Skeletal muscle cell (primary cell): ENCODE measurements at regions not wholly inside any gene's neighbourhood (a gene's known extent, or its start where the extent isn't known, plus 50 kb on each side); places are given as distances from the start of the nearest gene placed in this dataset.
"Not testable (repeated sequence)": the region's sequence is repeated elsewhere in the genome, so short reads cannot be mapped to it uniquely, and the experiment has no call there.

Source experiments
- DNase-seq: peaks from one replicate; pipeline ENCODE4 v3.0.0-alpha.2; 2010; ENCODE audit warnings: low read depth
- H3K4me3 ChIP-seq: 2 replicates; pipeline ENCODE4 v1.5.1; 2011; ENCODE audit warnings: low read depth, mild to moderate bottlenecking, control low read depth, low read length, moderate library complexity

GRCh38 chr14:58954901-58955861 lies 233.3 kb upstream of the DAAM1 start:
- H3K4me3 ChIP-seq: no peak overlapping the region
- no peak for DNase-seq

- no peak overlapping the region for H3K4me3 ChIP-seq
- DNase-seq: no peak
Measured at GRCh38 chr14:58961045-58961731, 227.3 kb upstream of the DAAM1 start.

GRCh38 chr14:58963873-58964597 lies 224.4 kb upstream of the DAAM1 start:
- no peak overlapping the region for H3K4me3 ChIP-seq
- no peak for DNase-seq

GRCh38 chr14:58964598-58964928 lies 223.9 kb upstream of the DAAM1 start:
- no peak overlapping the region for H3K4me3 ChIP-seq
- DNase-seq: no peak

GRCh38 chr14:58965601-58966000 lies 222.9 kb upstream of the DAAM1 start:
- DNase-seq: no peak
- H3K4me3 ChIP-seq: no peak overlapping the region

- H3K4me3 ChIP-seq: no peak overlapping the region
- no peak for DNase-seq
Measured at GRCh38 chr14:58966997-58967396, 221.5 kb upstream of the DAAM1 start.

- no peak for DNase-seq
- H3K4me3 ChIP-seq: no peak overlapping the region
Measured at GRCh38 chr14:58969951-58970751, 218.3 kb upstream of the DAAM1 start.

GRCh38 chr14:58972233-58973017 lies 216.0 kb upstream of the DAAM1 start:
- DNase-seq: no peak
- no peak overlapping the region for H3K4me3 ChIP-seq

GRCh38 chr14:58977366-58977765 lies 211.1 kb upstream of the DAAM1 start:
- no peak for DNase-seq
- no peak overlapping the region for H3K4me3 ChIP-seq

- no peak for DNase-seq
- no peak overlapping the region for H3K4me3 ChIP-seq
Measured at GRCh38 chr14:58978343-58978742, 210.1 kb upstream of the DAAM1 start.

GRCh38 chr14:58979325-58979724 lies 209.1 kb upstream of the DAAM1 start:
- no peak for DNase-seq
- no peak overlapping the region for H3K4me3 ChIP-seq

GRCh38 chr14:58981840-58982239 lies 206.6 kb upstream of the DAAM1 start:
- no peak overlapping the region for H3K4me3 ChIP-seq
- DNase-seq: no peak

GRCh38 chr14:58985786-58986185 lies 202.7 kb upstream of the DAAM1 start:
- H3K4me3 ChIP-seq: no peak overlapping the region
- no peak for DNase-seq

GRCh38 chr14:58987591-58987990 lies 200.9 kb upstream of the DAAM1 start:
- H3K4me3 ChIP-seq: no peak overlapping the region
- no peak for DNase-seq

GRCh38 chr14:58992935-58993334 lies 195.5 kb upstream of the DAAM1 start:
- DNase-seq: no peak
- H3K4me3 ChIP-seq: no peak overlapping the region

- no peak for DNase-seq
- no peak overlapping the region for H3K4me3 ChIP-seq
Measured at GRCh38 chr14:58994130-58994529, 194.3 kb upstream of the DAAM1 start.

GRCh38 chr14:59004012-59004411 lies 184.5 kb upstream of the DAAM1 start:
- H3K4me3 ChIP-seq: no peak overlapping the region
- DNase-seq: no peak

GRCh38 chr14:59006179-59006578 lies 182.3 kb upstream of the DAAM1 start:
- not testable (repeated sequence) for H3K4me3 ChIP-seq, DNase-seq

- DNase-seq: no peak
- H3K4me3 ChIP-seq: no peak overlapping the region
Measured at GRCh38 chr14:59009967-59010366, 178.5 kb upstream of the DAAM1 start.
